IPS-NIHi7 (cell line): ENCODE measurements at regions not wholly inside any gene's neighbourhood (a gene's known extent, or its start where the extent isn't known, plus 50 kb on each side); places are given as distances from the start of the nearest gene placed in this dataset.

Experiments
- DNase-seq: peaks from one replicate; pipeline ENCODE4 v3.0.0; 2012; ENCODE audit warnings: mixed read lengths; ENCODE audit errors: extremely low spot score

- no peak for DNase-seq
Observed at GRCh38 chr16:87064731-87065445, 252.3 kb downstream of the C16orf95 start.

GRCh38 chr16:87065446-87066132, 251.6 kb downstream of the C16orf95 start:
- DNase-seq, result no peak

- DNase-seq, result no peak
Observed at GRCh38 chr16:87066133-87067002, 250.8 kb downstream of the C16orf95 start.

GRCh38 chr16:87067003-87067556, 250.1 kb downstream of the C16orf95 start:
- no peak for DNase-seq

GRCh38 chr16:87067836-87068761, 249.1 kb downstream of the C16orf95 start:
- no peak for DNase-seq

- no peak for DNase-seq
Observed at GRCh38 chr16:87068762-87069150, 248.4 kb downstream of the C16orf95 start.

GRCh38 chr16:87070657-87071056, 246.5 kb downstream of the C16orf95 start:
- DNase-seq, result no peak

GRCh38 chr16:87072101-87072500, 245.1 kb downstream of the C16orf95 start:
- DNase-seq, result no peak

GRCh38 chr16:87074641-87075318, 242.4 kb downstream of the C16orf95 start:
- no peak for DNase-seq

- DNase-seq, result no peak
Observed at GRCh38 chr16:87075319-87075860, 241.8 kb downstream of the C16orf95 start.

- no peak for DNase-seq
Observed at GRCh38 chr16:87076331-87076949, 240.8 kb downstream of the C16orf95 start.

- DNase-seq, result peak; percentile 85
Observed at GRCh38 chr16:87076950-87077749, 240.0 kb downstream of the C16orf95 start.

GRCh38 chr16:87077750-87078127, 239.5 kb downstream of the C16orf95 start:
- no peak for DNase-seq

GRCh38 chr16:87080571-87081167, 236.5 kb downstream of the C16orf95 start:
- DNase-seq, result no peak

- DNase-seq, result no peak
Observed at GRCh38 chr16:87085441-87085840, 231.8 kb downstream of the C16orf95 start.

GRCh38 chr16:87086156-87086555, 231.0 kb downstream of the C16orf95 start:
- no peak for DNase-seq

- peak; percentile 43 for DNase-seq
Observed at GRCh38 chr16:87086575-87086974, 230.6 kb downstream of the C16orf95 start.

- no peak for DNase-seq
Observed at GRCh38 chr16:87092958-87093357, 224.2 kb downstream of the C16orf95 start.
